ENCODE measurements at regions not wholly inside any gene's neighbourhood (a gene's known extent, or its start where the extent isn't known, plus 50 kb on each side); places are given as distances from the start of the nearest gene placed in this dataset.
A peak's percentile ranks its signal among the peaks of the same experiment; 100 is the strongest.

DNA sequence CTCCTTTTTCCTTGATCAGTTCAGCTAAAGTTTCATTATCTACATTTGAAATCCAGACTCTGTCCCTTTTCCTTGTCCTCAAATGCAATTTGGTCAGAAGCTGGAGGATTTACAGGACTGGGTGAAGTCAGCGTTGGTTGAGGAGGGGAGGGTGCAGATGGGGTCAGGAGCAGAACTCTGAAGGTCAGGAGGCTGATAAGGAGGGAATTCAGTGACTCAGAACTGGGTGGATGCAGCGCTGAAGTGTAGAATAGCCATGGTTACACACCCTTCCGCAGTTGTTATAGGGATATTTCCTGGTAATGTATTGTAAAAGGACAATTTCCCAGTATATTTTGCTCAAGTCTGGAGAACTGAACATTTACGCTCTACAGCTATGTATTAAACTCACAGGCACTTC lies 133.1 kb upstream of the FOXA2 start:
- TF ChIP-seq, protein P1, sequence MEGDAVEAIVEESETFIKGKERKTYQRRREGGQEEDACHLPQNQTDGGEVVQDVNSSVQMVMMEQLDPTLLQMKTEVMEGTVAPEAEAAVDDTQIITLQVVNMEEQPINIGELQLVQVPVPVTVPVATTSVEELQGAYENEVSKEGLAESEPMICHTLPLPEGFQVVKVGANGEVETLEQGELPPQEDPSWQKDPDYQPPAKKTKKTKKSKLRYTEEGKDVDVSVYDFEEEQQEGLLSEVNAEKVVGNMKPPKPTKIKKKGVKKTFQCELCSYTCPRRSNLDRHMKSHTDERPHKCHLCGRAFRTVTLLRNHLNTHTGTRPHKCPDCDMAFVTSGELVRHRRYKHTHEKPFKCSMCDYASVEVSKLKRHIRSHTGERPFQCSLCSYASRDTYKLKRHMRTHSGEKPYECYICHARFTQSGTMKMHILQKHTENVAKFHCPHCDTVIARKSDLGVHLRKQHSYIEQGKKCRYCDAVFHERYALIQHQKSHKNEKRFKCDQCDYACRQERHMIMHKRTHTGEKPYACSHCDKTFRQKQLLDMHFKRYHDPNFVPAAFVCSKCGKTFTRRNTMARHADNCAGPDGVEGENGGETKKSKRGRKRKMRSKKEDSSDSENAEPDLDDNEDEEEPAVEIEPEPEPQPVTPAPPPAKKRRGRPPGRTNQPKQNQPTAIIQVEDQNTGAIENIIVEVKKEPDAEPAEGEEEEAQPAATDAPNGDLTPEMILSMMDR (IDR thresholded peaks at IDR 0.05; ENCODE audit: extremely low read depth in 1 of 2, insufficient read depth in 1 of 2, low read depth in 1 of 2, low read length in 2 of 2) = no peak
- TF ChIP-seq POLR2A (IDR thresholded peaks at IDR 0.05; ENCODE audit: low read depth, low read length) = no peak
- TF ChIP-seq EZH2 (IDR thresholded peaks at IDR 0.05; ENCODE audit: borderline replicate concordance, low read depth, low read length, severe bottlenecking) = no peak
- TF ChIP-seq POLR2AphosphoS5 (IDR thresholded peaks at IDR 0.05; ENCODE audit: insufficient read depth, low read depth, low read length) = peak; percentile 66
- TF ChIP-seq, protein P2, sequence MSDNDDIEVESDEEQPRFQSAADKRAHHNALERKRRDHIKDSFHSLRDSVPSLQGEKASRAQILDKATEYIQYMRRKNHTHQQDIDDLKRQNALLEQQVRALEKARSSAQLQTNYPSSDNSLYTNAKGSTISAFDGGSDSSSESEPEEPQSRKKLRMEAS (IDR thresholded peaks at IDR 0.05; ENCODE audit: insufficient read depth, insufficient read length) = no peak
- peak; percentile 88 for TF ChIP-seq GATA2 (IDR thresholded peaks at IDR 0.05; ENCODE audit: insufficient read depth, insufficient read length, low read depth, low read length)
- peak; percentile 16 for TF ChIP-seq MYC (IDR thresholded peaks at IDR 0.05; ENCODE audit: low read depth, low read length)
- TF ChIP-seq JUN (IDR thresholded peaks at IDR 0.05; ENCODE audit: borderline replicate concordance, insufficient read depth, insufficient read length, low read depth) = peak; percentile 65
- peak; percentile 89 for TF ChIP-seq FOS (IDR thresholded peaks at IDR 0.05; ENCODE audit: borderline replicate concordance, insufficient read depth, low read length)

Data from endothelial cell of umbilical vein (primary cell).